ENCODE measurements at regions not wholly inside any gene's neighbourhood (a gene's known extent, or its start where the extent isn't known, plus 50 kb on each side); places are given as distances from the start of the nearest gene placed in this dataset.

DNA sequence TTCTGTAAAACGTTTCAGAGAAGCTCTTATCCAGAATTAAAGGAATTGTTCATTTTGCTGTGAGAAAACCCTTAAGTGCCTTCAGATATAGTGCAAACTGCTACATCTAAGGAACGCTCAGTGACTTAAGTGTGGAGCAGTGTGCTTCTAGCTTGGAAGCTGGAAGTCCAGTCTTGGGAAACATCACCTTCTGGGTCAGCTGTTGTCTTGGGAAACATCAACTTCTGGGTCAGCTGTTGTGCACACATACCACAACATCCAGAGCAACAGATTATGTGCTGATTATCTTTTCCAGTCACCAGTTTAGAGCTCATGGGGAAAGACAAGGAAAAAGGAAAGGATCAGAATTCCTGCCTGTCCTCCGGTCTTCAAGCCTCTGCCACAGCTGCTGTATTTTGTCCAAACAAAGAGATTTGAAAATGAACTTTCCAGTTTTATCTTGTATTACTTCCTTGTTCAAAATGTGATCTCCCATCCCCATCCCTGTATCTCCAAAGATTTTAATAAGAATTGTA lies 713.6 kb downstream of the NSUN3 start:
- H3K36me3 Mint-ChIP-seq (ENCODE audit: low read depth) = no peaks in the 10 kb centered on the region
- no peaks in the 10 kb centered on the region for H3K9me3 Mint-ChIP-seq
- ATAC-seq (no peak), DNase-seq (ENCODE audit: low spot score) (no peak)
- no peaks in the 10 kb centered on the region for H3K4me1 ChIP-seq (ENCODE audit: insufficient read depth)
- H3K27ac Mint-ChIP-seq = no peak overlapping the region
- no peak for TF ChIP-seq CTCF (conservative IDR thresholded peaks at IDR 0.05; ENCODE audit: low read depth in 2 of 2)
- TF ChIP-seq ZNF114 (CRISPR knock-in tag; IDR thresholded peaks at IDR 0.05) = no peak
- no peak for TF ChIP-seq ZNF331 (CRISPR knock-in tag; IDR thresholded peaks at IDR 0.05; ENCODE audit: low read depth)
- no peak for TF ChIP-seq EZH2phosphoT487 (IDR thresholded peaks at IDR 0.05; ENCODE audit: unreplicated experiment)
- TF ChIP-seq JUNB (IDR thresholded peaks at IDR 0.05; ENCODE audit: unreplicated experiment) = no peak
- no peak for TF ChIP-seq POLR2AphosphoS5 (IDR thresholded peaks at IDR 0.05; ENCODE audit: low read depth)
- no peak for TF ChIP-seq STAT1 (IDR thresholded peaks at IDR 0.05; ENCODE audit: unreplicated experiment)
- TF ChIP-seq REST (IDR thresholded peaks at IDR 0.05; ENCODE audit: unreplicated experiment) = no peak
- no peak for TF ChIP-seq ZNF462 (CRISPR knock-in tag; IDR thresholded peaks at IDR 0.05)
- no peak for TF ChIP-seq NANOG (IDR thresholded peaks at IDR 0.05; ENCODE audit: borderline replicate concordance)
- no peak for TF ChIP-seq ETS1 (IDR thresholded peaks at IDR 0.05)
- TF ChIP-seq CREB1 (CRISPR knock-in tag; IDR thresholded peaks at IDR 0.05; ENCODE audit: low read depth) = no peak
- TF ChIP-seq EZH2 (IDR thresholded peaks at IDR 0.05; ENCODE audit: low read depth, unreplicated experiment) = no peak
- H3K9me2 ChIP-seq (ENCODE audit: insufficient read depth) = no peaks in the 10 kb centered on the region
- no peak overlapping the region for H3K4me2 ChIP-seq
- no peaks in the 10 kb centered on the region for H3K27me3 ChIP-seq (ENCODE audit: insufficient read depth)
- no peaks in the 10 kb centered on the region for H3K4me1 Mint-ChIP-seq
- H3K4me3 ChIP-seq = no peak overlapping the region
- no peak overlapping the region for H2AFZ ChIP-seq
- no peak overlapping the region for H3K27ac ChIP-seq (ENCODE audit: low read depth)
- no peaks in the 10 kb centered on the region for H3K36me3 ChIP-seq (ENCODE audit: insufficient read depth)
- no peaks in the 10 kb centered on the region for H3F3A ChIP-seq (replicated peaks; ENCODE audit: low read depth)
- no peaks in the 10 kb centered on the region for H3K27me3 Mint-ChIP-seq (ENCODE audit: insufficient read depth, low read depth, poor library complexity)
- no peak overlapping the region for H3K4me3 Mint-ChIP-seq
- no peaks in the 10 kb centered on the region for H4K20me1 ChIP-seq (replicated peaks; ENCODE audit: insufficient read depth)
- H3K79me2 ChIP-seq (replicated peaks; ENCODE audit: insufficient read depth) = no peaks in the 10 kb centered on the region

All from GM23338 (cell line).